ENCODE measurements at regions not wholly inside any gene's neighbourhood (a gene's known extent, or its start where the extent isn't known, plus 50 kb on each side); places are given as distances from the start of the nearest gene placed in this dataset.

- DNase-seq = no peak
Observed at GRCh38 chr1:184284900-184285299, 101.9 kb upstream of the C1orf21 start.

DNA sequence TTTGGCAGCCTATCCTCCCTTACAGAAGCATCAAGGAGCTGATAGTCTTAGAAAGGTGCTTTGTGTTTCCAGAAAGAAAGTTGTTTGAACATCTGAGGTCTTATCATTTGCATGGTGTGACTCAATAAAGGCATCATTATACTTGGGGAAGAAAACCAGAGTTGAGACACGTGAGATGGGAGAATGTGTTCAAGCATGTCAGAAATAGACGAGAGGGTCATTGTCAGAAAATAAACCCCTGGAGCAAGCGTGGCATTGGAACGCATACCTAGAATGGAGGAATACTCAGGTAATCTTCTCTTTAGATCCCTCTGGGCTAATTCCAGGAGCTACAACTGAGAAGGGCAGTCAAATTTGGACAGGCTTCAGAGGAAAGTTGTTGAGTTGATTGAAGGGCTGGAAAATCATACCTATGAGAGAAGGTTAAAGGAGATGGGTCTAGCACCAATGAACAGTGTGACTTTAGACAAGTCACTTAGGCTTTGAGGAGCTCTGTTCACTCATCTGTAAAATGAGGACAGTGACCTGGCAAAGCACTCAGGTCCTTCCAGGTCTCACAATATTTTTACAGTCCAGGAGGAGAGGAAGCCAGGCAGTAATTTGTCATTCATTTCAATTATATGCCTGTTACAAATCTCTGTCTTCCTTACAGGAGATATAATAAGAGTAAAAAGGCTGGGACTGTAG is 101.3 kb upstream of the C1orf21 start:
- DNase-seq = no peak

DNA sequence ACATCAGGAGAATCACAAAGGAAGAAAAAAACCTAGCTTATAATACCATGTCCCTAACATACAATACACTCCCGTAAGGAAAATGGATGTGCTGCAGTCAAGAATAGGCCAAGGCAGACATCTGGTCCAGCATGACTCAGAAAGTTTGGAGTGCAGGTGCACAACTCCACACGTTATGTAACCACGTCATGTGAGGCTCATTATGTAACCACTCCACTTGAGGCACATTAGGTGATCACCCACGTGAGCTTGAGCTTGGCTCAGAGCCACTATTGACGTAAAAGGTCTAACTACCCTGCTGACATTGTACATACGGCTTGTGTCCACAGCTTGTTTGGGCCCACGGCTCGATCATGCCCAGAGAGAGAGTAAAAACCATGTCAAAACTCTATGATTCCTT is 99.8 kb upstream of the C1orf21 start:
- no peak for DNase-seq

GRCh38 chr1:184289825-184290550 is 96.8 kb upstream of the C1orf21 start:
- no peak for DNase-seq

DNA sequence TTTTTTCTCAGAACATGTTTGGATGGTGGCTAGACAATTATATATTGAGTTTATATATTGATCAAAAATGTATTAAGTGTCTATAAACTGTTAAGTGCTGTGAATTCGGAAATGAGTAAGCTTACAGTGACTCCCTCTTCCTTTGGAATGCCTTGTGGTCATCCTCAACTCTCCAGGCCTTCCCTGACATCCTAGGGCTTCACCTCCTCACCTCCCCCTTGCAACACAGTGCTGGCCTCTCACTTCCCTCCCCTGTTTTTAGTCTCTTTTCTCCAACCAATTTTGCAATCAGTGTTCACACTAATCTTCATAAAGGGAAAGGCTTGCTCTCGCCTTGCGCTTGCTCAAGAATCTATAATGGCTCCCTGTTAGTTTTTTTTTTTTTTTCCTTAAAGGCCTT is 95.1 kb upstream of the C1orf21 start:
- no peak for DNase-seq

- DNase-seq = no peak
Observed at GRCh38 chr1:184292101-184292500, 94.7 kb upstream of the C1orf21 start.

GRCh38 chr1:184294101-184294500 is 92.7 kb upstream of the C1orf21 start:
- DNase-seq = no peak

GRCh38 chr1:184296466-184297243 is 90.2 kb upstream of the C1orf21 start:
- no peak for DNase-seq

- DNase-seq = no peak
Observed at GRCh38 chr1:184297244-184297750, 89.5 kb upstream of the C1orf21 start.

GRCh38 chr1:184298440-184299405 is 88.1 kb upstream of the C1orf21 start:
- DNase-seq = no peak

DNA sequence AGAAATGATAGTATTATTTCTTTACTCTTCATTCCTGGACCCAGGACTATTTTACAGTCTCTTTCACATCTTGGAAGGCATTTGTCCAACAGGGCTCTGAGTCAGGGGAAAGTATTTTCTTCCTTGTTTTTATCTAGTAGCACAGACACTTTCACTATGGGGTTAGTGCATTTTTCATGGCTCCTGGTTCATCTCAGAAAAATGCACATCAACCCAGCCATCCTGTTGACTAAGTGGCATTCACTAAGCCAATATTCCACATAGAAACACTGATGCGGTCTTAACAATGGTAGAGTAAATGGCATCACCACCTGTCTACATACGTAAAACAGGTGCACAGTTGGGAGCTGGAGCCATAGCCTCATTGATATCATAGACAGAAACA is 87.4 kb upstream of the C1orf21 start:
- DNase-seq = peak; percentile 51

DNA sequence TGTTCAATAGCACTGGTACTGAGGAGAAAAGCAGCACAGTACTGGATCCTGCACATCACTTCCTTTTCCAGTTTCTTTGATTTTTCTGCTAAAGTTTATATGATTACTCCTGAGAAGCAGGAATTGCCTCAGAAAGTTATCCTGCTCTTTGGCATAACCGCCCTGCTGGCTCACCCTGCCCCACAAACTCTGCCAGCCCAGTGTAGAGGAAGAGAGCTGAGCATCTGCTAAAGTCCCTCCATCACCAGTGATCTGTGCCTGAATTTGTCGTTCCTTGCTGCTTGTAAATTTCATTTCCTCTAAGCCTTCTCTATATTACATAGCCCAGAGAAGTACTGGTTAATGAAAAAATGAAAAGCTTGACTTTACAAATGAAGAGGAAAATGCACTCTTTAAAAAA is 87.0 kb upstream of the C1orf21 start:
- no peak for DNase-seq

DNA sequence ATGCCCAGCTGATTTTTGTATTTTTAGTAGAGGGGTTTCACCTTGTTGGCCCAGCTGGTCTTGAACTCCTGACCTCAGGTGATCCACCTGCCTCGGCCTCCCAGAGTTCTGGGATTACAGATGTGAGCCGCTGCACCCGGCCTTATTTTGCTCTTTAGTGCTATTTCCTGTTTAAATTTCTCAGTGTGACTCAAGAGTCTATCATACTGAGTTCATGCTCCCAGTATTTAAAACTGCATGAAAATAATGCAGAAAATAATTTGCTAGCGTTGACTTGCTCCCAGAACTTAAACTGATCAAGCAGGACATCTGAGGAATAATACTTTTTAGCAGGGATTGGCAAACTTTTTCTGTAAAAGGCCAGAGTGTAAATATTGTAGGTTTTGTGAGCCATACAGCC is 86.4 kb upstream of the C1orf21 start:
- no peak for DNase-seq

DNA sequence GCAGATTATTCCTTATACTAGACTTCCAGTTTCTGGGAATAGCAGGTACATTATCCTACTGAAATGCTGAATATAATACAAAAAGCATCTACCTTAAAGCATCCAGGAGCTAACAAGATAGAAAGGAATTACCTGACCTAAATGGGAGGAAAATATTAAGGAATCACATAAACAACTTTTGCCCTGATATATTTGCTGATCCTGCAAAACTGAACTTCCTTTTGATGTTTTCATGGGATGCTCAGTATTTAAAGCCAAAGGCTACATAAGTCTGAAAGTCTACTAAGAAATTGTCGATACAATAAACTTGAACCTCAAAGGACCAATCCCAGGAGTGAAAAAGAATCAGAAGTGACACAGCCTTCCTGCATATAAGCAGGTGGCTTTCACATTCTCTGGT is 85.6 kb upstream of the C1orf21 start:
- DNase-seq = no peak

- DNase-seq = no peak
Observed at GRCh38 chr1:184302346-184302745, 84.5 kb upstream of the C1orf21 start.

- DNase-seq = no peak
Observed at GRCh38 chr1:184310157-184310819, 76.5 kb upstream of the C1orf21 start.

- no peak for DNase-seq
Observed at GRCh38 chr1:184311580-184311979, 75.2 kb upstream of the C1orf21 start.

- DNase-seq = no peak
Observed at GRCh38 chr1:184315254-184315653, 71.6 kb upstream of the C1orf21 start.

- DNase-seq = no peak
Observed at GRCh38 chr1:184319879-184320278, 67.0 kb upstream of the C1orf21 start.

- DNase-seq = no peak
Observed at GRCh38 chr1:184322253-184322652, 64.6 kb upstream of the C1orf21 start.

- DNase-seq = no peak
Observed at GRCh38 chr1:184324972-184325371, 61.9 kb upstream of the C1orf21 start.

DNA sequence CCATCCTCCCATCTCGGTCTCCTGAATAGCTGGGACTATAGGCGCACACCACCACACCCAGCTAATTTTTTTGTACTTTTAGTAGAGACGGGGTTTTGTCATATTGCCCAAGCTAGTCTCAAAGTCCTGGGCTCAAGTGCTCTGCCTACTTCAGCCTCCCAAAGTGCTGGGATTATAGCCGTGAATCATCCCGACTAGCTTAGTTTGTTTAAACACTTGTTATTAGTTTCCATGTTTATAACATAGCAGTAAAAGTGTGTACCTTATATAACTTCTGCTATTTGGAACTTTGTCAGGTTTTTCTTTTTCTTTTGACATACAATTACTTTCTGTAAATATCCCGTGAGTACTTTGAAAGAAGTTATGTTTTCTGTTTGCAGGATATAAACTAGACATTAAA is 60.6 kb upstream of the C1orf21 start:
- DNase-seq = no peak
